ENCODE measurements at regions not wholly inside any gene's neighbourhood (a gene's known extent, or its start where the extent isn't known, plus 50 kb on each side); places are given as distances from the start of the nearest gene placed in this dataset.

DNA sequence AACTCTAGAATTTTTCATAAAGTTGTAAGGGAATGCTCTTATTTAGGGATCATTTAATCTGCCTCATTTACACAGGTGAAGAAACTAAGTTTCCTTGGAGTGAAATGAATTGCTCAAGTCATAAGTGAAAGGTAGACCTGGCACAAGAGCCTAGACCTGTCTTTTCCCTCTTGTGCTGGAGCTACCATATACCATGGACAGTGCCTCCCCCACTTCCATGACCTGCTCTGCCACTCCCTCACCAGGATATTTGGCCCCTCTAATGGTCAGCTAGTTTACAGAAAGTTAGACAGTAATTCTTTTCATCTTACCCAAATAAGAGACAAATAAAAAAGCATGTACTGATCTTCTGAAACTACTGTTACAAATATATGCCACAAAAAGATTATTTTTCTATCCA lies 105.5 kb upstream of the ACO1 start:
- TF ChIP-seq EZH2 (optimal IDR thresholded peaks at IDR 0.05; ENCODE audit: low read depth, low read length): no peak
- H3K4me3 ChIP-seq (ENCODE audit: low read length): no peak overlapping the region

DNA sequence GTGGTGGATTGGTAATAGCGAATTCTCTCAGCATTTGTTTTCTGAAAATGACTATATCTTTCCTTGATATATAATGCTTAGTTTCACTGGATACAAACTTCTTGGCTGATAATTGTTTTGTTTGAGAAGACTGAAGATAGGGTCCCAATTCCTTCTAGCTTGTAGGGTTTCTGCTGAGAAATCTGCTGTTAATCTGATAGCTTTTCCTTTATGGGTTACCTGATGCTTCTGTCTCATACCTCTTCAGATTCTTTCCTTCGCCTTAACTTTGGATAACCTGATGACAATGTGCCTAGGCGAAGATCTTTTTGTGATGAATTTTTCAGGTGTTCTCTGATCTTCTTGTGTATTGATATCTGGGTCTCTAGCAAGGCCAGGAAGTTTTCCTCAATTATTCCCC lies 94.7 kb upstream of the ACO1 start:
- Histone ChIP-seq H3K4me3 (ENCODE audit: low read length) (no peak overlapping the region), H3K9me3 (replicated peaks; ENCODE audit: insufficient read depth, low read length) (no peaks in the 10 kb centered on the region), H4K20me1 (ENCODE audit: insufficient read depth, low read length) (no peaks in the 10 kb centered on the region), H3K9ac (ENCODE audit: low read length) (no peak overlapping the region), H3K4me1 (ENCODE audit: low read length) (no peaks in the 10 kb centered on the region), H2AFZ (ENCODE audit: low read length) (no peak overlapping the region), H3K79me2 (ENCODE audit: low read length) (no peaks in the 10 kb centered on the region), H3F3A (ENCODE audit: insufficient read depth, low read length) (no peaks in the 10 kb centered on the region), H3K9me2 (replicated peaks; ENCODE audit: insufficient read depth, low read length) (no peaks in the 10 kb centered on the region), H3K4me2 (ENCODE audit: low read depth, low read length) (no peak overlapping the region), H3K27me3 (replicated peaks; ENCODE audit: insufficient read depth, low read length) (no peaks in the 10 kb centered on the region), H3K36me3 (replicated peaks; ENCODE audit: insufficient read depth, low read length) (no peaks in the 10 kb centered on the region), H3K27ac (ENCODE audit: low read length) (no peak overlapping the region)
- no peak for DNase-seq
- TF ChIP-seq EZH2 (optimal IDR thresholded peaks at IDR 0.05; ENCODE audit: low read depth, low read length): no peak
- no peak for TF ChIP-seq EZH2phosphoT487 (IDR thresholded peaks at IDR 0.05; ENCODE audit: low read length)
- TF ChIP-seq, protein P1, sequence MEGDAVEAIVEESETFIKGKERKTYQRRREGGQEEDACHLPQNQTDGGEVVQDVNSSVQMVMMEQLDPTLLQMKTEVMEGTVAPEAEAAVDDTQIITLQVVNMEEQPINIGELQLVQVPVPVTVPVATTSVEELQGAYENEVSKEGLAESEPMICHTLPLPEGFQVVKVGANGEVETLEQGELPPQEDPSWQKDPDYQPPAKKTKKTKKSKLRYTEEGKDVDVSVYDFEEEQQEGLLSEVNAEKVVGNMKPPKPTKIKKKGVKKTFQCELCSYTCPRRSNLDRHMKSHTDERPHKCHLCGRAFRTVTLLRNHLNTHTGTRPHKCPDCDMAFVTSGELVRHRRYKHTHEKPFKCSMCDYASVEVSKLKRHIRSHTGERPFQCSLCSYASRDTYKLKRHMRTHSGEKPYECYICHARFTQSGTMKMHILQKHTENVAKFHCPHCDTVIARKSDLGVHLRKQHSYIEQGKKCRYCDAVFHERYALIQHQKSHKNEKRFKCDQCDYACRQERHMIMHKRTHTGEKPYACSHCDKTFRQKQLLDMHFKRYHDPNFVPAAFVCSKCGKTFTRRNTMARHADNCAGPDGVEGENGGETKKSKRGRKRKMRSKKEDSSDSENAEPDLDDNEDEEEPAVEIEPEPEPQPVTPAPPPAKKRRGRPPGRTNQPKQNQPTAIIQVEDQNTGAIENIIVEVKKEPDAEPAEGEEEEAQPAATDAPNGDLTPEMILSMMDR (IDR thresholded peaks at IDR 0.05; ENCODE audit: low read length): no peak

More for the DNA sequence above, 105.5 kb upstream of the ACO1 start:
- H3K36me3 ChIP-seq (replicated peaks; ENCODE audit: insufficient read depth, low read length): no peaks in the 10 kb centered on the region
- H3K4me1 ChIP-seq (ENCODE audit: low read length): no peaks in the 10 kb centered on the region
- no peak overlapping the region for H3K27ac ChIP-seq (ENCODE audit: low read length)
- H4K20me1 ChIP-seq (ENCODE audit: insufficient read depth, low read length): no peaks in the 10 kb centered on the region
- H3K9me3 ChIP-seq (replicated peaks; ENCODE audit: insufficient read depth, low read length): no peaks in the 10 kb centered on the region
- no peaks in the 10 kb centered on the region for H3K9me2 ChIP-seq (replicated peaks; ENCODE audit: insufficient read depth, low read length)
- no peaks in the 10 kb centered on the region for H3K79me2 ChIP-seq (ENCODE audit: low read length)
- H2AFZ ChIP-seq (ENCODE audit: low read length): no peak overlapping the region
- DNase-seq: no peak
- no peak overlapping the region for H3K4me2 ChIP-seq (ENCODE audit: low read depth, low read length)
- H3K9ac ChIP-seq (ENCODE audit: low read length): no peak overlapping the region
- no peaks in the 10 kb centered on the region for H3K27me3 ChIP-seq (replicated peaks; ENCODE audit: insufficient read depth, low read length)
- no peaks in the 10 kb centered on the region for H3F3A ChIP-seq (ENCODE audit: insufficient read depth, low read length)

DNA sequence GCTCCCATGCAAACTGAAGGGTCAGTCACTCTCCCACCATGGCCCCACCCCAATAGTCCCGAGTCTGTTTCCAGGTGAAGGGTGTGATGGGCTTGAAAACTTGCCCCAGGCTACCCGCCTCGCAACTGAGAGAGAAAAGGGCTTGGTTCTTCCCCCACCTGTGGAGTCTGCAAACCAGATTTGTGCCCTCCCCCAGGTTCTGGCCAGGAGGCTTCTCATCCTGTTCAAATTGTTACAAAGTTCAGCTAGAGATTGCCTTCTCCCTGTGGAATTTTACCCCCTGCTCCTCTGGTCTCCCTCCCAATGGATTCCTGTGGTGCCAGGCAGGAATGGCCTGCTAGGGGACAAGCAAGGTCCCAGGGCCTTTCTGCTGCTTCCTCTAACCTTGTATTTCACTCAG lies 93.1 kb upstream of the ACO1 start:
- no peaks in the 10 kb centered on the region for H3F3A ChIP-seq (ENCODE audit: insufficient read depth, low read length)
- no peaks in the 10 kb centered on the region for H3K36me3 ChIP-seq (replicated peaks; ENCODE audit: insufficient read depth, low read length)
- H3K4me3 ChIP-seq (ENCODE audit: low read length): no peak overlapping the region
- H4K20me1 ChIP-seq (ENCODE audit: insufficient read depth, low read length): no peaks in the 10 kb centered on the region
- no peak overlapping the region for H3K9ac ChIP-seq (ENCODE audit: low read length)
- H2AFZ ChIP-seq (ENCODE audit: low read length): no peak overlapping the region
- H3K79me2 ChIP-seq (ENCODE audit: low read length): no peaks in the 10 kb centered on the region
- no peak for DNase-seq
- no peaks in the 10 kb centered on the region for H3K9me2 ChIP-seq (replicated peaks; ENCODE audit: insufficient read depth, low read length)
- no peaks in the 10 kb centered on the region for H3K4me1 ChIP-seq (ENCODE audit: low read length)
- no peaks in the 10 kb centered on the region for H3K9me3 ChIP-seq (replicated peaks; ENCODE audit: insufficient read depth, low read length)
- TF ChIP-seq EZH2phosphoT487 (IDR thresholded peaks at IDR 0.05; ENCODE audit: low read length): no peak
- TF ChIP-seq EZH2 (optimal IDR thresholded peaks at IDR 0.05; ENCODE audit: low read depth, low read length): no peak
- TF ChIP-seq, protein P1 (IDR thresholded peaks at IDR 0.05; ENCODE audit: low read length): no peak
- no peak overlapping the region for H3K27ac ChIP-seq (ENCODE audit: low read length)
- no peak overlapping the region for H3K4me2 ChIP-seq (ENCODE audit: low read depth, low read length)
- H3K27me3 ChIP-seq (replicated peaks; ENCODE audit: insufficient read depth, low read length): no peaks in the 10 kb centered on the region

DNA sequence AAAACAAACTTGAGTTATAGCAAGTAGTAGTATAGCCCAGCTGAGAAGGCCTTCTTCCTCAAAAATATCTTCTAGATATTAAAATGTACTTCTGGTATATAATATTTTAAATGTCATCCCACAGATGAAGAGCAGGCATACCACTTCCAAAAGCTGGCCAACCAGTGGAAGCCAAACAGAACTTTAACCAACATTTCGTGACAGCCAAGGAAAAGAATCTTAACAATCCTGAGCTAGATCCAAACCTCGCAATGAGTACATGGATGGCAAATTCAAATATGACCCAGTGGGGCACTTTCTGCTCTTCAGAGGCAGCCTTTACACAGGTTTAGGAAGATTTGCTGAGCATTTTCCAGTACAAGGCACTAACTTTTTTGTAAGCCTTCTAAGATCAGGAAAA lies 91.8 kb upstream of the ACO1 start:
- Histone ChIP-seq H3F3A (ENCODE audit: insufficient read depth, low read length) (no peaks in the 10 kb centered on the region), H3K4me1 (ENCODE audit: low read length) (no peaks in the 10 kb centered on the region), H3K9me2 (replicated peaks; ENCODE audit: insufficient read depth, low read length) (no peaks in the 10 kb centered on the region), H3K27me3 (replicated peaks; ENCODE audit: insufficient read depth, low read length) (no peaks in the 10 kb centered on the region), H3K9ac (ENCODE audit: low read length) (no peak overlapping the region), H3K79me2 (ENCODE audit: low read length) (no peaks in the 10 kb centered on the region), H2AFZ (ENCODE audit: low read length) (no peak overlapping the region), H3K27ac (ENCODE audit: low read length) (no peak overlapping the region), H3K36me3 (replicated peaks; ENCODE audit: insufficient read depth, low read length) (no peaks in the 10 kb centered on the region), H3K4me3 (ENCODE audit: low read length) (no peak overlapping the region), H4K20me1 (ENCODE audit: insufficient read depth, low read length) (no peaks in the 10 kb centered on the region), H3K4me2 (ENCODE audit: low read depth, low read length) (no peak overlapping the region), H3K9me3 (replicated peaks; ENCODE audit: insufficient read depth, low read length) (no peaks in the 10 kb centered on the region)
- TF ChIP-seq EZH2phosphoT487 (IDR thresholded peaks at IDR 0.05; ENCODE audit: low read length) (no peak), EZH2 (optimal IDR thresholded peaks at IDR 0.05; ENCODE audit: low read depth, low read length) (no peak)
- TF ChIP-seq, protein P1 (IDR thresholded peaks at IDR 0.05; ENCODE audit: low read length): no peak
- DNase-seq: no peak
